ENCODE measurements at regions not wholly inside any gene's neighbourhood (a gene's known extent, or its start where the extent isn't known, plus 50 kb on each side); places are given as distances from the start of the nearest gene placed in this dataset.
A peak's percentile ranks its signal among the peaks of the same experiment; 100 is the strongest.

DNA sequence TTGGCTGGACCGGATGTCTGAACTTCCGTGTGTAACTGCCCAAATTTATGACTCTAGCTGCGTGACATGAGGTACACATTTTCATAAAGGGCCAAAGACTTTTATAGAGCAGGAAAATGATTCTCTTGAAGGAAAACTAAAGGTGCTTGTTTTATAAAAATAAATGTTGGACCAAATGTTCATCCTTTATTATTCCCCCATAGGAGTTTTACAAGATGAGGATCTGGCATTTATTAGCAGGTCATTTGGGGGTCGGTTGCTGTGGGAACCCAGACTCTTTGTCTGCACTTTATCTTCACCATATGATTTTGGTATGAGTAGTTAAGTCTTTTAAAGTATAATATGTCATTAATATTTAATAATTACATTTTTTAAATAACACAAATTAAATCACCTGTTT lies 571.2 kb downstream of the EFNA5 start:
- TF ChIP-seq, protein P1, sequence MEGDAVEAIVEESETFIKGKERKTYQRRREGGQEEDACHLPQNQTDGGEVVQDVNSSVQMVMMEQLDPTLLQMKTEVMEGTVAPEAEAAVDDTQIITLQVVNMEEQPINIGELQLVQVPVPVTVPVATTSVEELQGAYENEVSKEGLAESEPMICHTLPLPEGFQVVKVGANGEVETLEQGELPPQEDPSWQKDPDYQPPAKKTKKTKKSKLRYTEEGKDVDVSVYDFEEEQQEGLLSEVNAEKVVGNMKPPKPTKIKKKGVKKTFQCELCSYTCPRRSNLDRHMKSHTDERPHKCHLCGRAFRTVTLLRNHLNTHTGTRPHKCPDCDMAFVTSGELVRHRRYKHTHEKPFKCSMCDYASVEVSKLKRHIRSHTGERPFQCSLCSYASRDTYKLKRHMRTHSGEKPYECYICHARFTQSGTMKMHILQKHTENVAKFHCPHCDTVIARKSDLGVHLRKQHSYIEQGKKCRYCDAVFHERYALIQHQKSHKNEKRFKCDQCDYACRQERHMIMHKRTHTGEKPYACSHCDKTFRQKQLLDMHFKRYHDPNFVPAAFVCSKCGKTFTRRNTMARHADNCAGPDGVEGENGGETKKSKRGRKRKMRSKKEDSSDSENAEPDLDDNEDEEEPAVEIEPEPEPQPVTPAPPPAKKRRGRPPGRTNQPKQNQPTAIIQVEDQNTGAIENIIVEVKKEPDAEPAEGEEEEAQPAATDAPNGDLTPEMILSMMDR (IDR thresholded peaks at IDR 0.05; ENCODE audit: borderline replicate concordance, extremely low read depth, insufficient read depth) = no peak
- Histone ChIP-seq H3K27me3 (ENCODE audit: control insufficient read depth, insufficient read depth, low read length) (no peaks in the 10 kb centered on the region), H3K9me3 (ENCODE audit: control insufficient read depth in 2 of 3, insufficient read depth in 1 of 3, low read length in 3 of 3) (no peaks in the 10 kb centered on the region), H3K4me3 (ENCODE audit: low read length in 3 of 3) (no peak overlapping the region), H3K9ac (ENCODE audit: low read length in 3 of 3) (no peak overlapping the region), H3K27ac (ENCODE audit: low read depth in 2 of 2, low read length in 2 of 2) (no peak overlapping the region), H3K36me3 (ENCODE audit: control insufficient read depth in 2 of 3, insufficient read depth in 3 of 3, low read length in 3 of 3) (no peaks in the 10 kb centered on the region), H3K4me1 (ENCODE audit: control insufficient read depth in 2 of 3, insufficient read depth in 2 of 3, low read depth in 1 of 3, low read length in 3 of 3) (no peaks in the 10 kb centered on the region)
- FAIRE-seq (no peak), DNase-seq (no peak)
- intact Hi-C loops (cut with DNase I) = no loop called here

DNA sequence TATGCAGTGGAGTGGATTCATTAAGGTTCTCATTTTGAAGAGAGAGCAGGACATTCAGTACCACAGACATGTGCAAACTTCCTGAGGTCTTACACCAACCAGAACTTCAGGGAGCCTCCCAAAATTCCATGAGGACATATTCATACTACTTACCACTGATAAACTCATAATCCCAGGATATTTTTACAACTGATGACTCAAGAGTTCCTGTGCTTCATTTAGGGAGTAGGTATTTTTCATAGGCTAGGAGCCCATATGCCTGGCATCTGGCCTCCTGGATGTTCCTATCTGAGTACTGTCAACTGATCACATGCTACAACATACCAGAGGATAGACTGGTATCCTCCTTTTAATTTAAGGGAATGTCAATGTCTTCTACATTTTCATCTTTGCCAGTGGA lies 578.0 kb downstream of the EFNA5 start:
- no peak for DNase-seq
- TF ChIP-seq, protein P1 (IDR thresholded peaks at IDR 0.05; ENCODE audit: borderline replicate concordance, extremely low read depth, insufficient read depth) = no peak
- Histone ChIP-seq H3K9ac (ENCODE audit: low read length in 3 of 3) (no peak overlapping the region), H3K4me1 (ENCODE audit: control insufficient read depth in 2 of 3, insufficient read depth in 2 of 3, low read depth in 1 of 3, low read length in 3 of 3) (no peaks in the 10 kb centered on the region), H3K9me3 (ENCODE audit: control insufficient read depth in 2 of 3, insufficient read depth in 1 of 3, low read length in 3 of 3) (peaks cover 0 to 6% (median 0%) of the 10 kb centered on the region in 3 donors), H3K27ac (ENCODE audit: low read depth in 2 of 2, low read length in 2 of 2) (no peak overlapping the region), H3K36me3 (ENCODE audit: control insufficient read depth in 2 of 3, insufficient read depth in 3 of 3, low read length in 3 of 3) (no peaks in the 10 kb centered on the region), H3K4me3 (ENCODE audit: low read length in 3 of 3) (no peak overlapping the region), H3K27me3 (ENCODE audit: control insufficient read depth, insufficient read depth, low read length) (no peaks in the 10 kb centered on the region)
- no peak for FAIRE-seq
- intact Hi-C loops (cut with DNase I) = no loop called here

DNA sequence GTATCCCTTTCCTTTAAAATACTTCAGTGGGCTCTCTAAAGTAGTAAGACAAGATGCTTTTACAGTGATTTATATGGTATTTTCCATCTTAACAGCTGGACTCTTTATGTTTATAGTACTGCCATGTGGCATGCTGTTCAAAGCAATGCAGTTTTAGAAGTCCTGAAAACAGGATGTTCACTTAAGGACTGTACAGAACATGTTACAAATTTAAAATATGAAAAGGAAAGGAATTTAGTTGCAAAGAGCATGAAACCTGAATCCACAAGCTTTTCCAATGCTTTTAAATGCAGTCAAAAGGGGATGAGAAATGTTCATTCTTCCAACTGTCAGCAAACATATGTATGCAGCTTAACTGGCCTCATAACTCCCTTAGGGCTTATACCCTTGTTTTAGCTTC lies 580.2 kb downstream of the EFNA5 start:
- FAIRE-seq = no peak
- DNase-seq = peak in 2 of 5 donors; percentile 42 to 54
- no peak overlapping the region for H3K27ac ChIP-seq (ENCODE audit: low read depth in 2 of 2, low read length in 2 of 2)
- no peak overlapping the region for H3K9ac ChIP-seq (ENCODE audit: low read length in 3 of 3)
- H3K36me3 ChIP-seq (ENCODE audit: control insufficient read depth in 2 of 3, insufficient read depth in 3 of 3, low read length in 3 of 3) = no peaks in the 10 kb centered on the region
- intact Hi-C loops (cut with DNase I) = no loop called here
- no peaks in the 10 kb centered on the region for H3K27me3 ChIP-seq (ENCODE audit: control insufficient read depth, insufficient read depth, low read length)
- H3K9me3 ChIP-seq (ENCODE audit: control insufficient read depth in 2 of 3, insufficient read depth in 1 of 3, low read length in 3 of 3) = peaks cover 0 to 6% (median 0%) of the 10 kb centered on the region in 3 donors
- no peak overlapping the region for H3K4me3 ChIP-seq (ENCODE audit: low read length in 3 of 3)
- no peaks in the 10 kb centered on the region for H3K4me1 ChIP-seq (ENCODE audit: control insufficient read depth in 2 of 3, insufficient read depth in 2 of 3, low read depth in 1 of 3, low read length in 3 of 3)
- TF ChIP-seq, protein P1 (IDR thresholded peaks at IDR 0.05; ENCODE audit: borderline replicate concordance, extremely low read depth, insufficient read depth) = no peak

DNA sequence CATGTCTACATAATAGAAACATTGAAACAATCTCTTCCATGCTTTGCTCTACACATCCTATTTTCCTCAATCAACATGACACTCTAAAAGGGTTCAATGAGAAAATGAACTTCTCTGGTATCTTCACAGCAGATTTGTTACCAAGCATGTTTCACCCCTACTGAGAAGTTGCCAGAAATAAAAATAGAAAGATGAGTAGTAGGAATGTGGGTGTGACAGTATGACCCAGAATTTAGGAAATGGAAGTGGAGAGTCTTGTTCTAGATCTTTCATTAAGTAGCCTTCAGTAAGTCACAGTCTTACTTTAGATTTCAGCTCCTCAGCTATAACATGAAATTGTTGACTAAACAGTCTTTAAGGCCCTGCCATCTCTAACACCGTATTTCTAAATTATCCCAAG lies 581.8 kb downstream of the EFNA5 start:
- no peak for FAIRE-seq
- intact Hi-C loops (cut with DNase I) = no loop called here
- Histone ChIP-seq H3K4me1 (ENCODE audit: control insufficient read depth in 2 of 3, insufficient read depth in 2 of 3, low read depth in 1 of 3, low read length in 3 of 3) (no peaks in the 10 kb centered on the region), H3K9me3 (ENCODE audit: control insufficient read depth in 2 of 3, insufficient read depth in 1 of 3, low read length in 3 of 3) (peaks cover 0 to 6% (median 0%) of the 10 kb centered on the region in 3 donors), H3K9ac (ENCODE audit: low read length in 3 of 3) (no peak overlapping the region), H3K36me3 (ENCODE audit: control insufficient read depth in 2 of 3, insufficient read depth in 3 of 3, low read length in 3 of 3) (no peaks in the 10 kb centered on the region), H3K4me3 (ENCODE audit: low read length in 3 of 3) (no peak overlapping the region), H3K27me3 (ENCODE audit: control insufficient read depth, insufficient read depth, low read length) (no peaks in the 10 kb centered on the region), H3K27ac (ENCODE audit: low read depth in 2 of 2, low read length in 2 of 2) (no peak overlapping the region)
- no peak for DNase-seq
- TF ChIP-seq, protein P1 (IDR thresholded peaks at IDR 0.05; ENCODE audit: borderline replicate concordance, extremely low read depth, insufficient read depth) = no peak
